ENCODE measurements at regions not wholly inside any gene's neighbourhood (a gene's known extent, or its start where the extent isn't known, plus 50 kb on each side); places are given as distances from the start of the nearest gene placed in this dataset.

- no peak for TF ChIP-seq CTCF (IDR thresholded peaks at IDR 0.05; ENCODE audit: low read depth, low read length, poor library complexity, severe bottlenecking)
- no peak for TF ChIP-seq EZH2phosphoT487 (IDR thresholded peaks at IDR 0.05; ENCODE audit: borderline replicate concordance, low read length)
Measured at GRCh38 chr13:59332966-59333365, 830.8 kb downstream of the DIAPH3 start.

All from DOHH2 (cell line).